Astrocyte (in vitro differentiated cells and primary cell): ENCODE measurements at regions not wholly inside any gene's neighbourhood (a gene's known extent, or its start where the extent isn't known, plus 50 kb on each side); places are given as distances from the start of the nearest gene placed in this dataset.

Source experiments
- DNase-seq: peaks from one replicate; pipeline ENCODE4 v3.0.0-alpha.2; 2010; ENCODE audit warnings: low read depth
- FAIRE-seq: peaks from 2 replicates; lab custom pipeline; 2011; peaks lifted over from hg19 to GRCh38; lab: Jason Lieb, UNC
- H2AFZ ChIP-seq: 2 replicates; pipeline ENCODE4 v1.6.0; 2012; ENCODE audit warnings: low read depth, low read length, inconsistent platforms
- H3K27ac ChIP-seq: 2 replicates; pipeline ENCODE4 v1.5.1; 2011; ENCODE audit warnings: low read depth, low read length, inconsistent platforms
- H3K27me3 ChIP-seq: 2 replicates; pipeline ENCODE4 v1.6.0; 2011; ENCODE audit warnings: low read length, inconsistent platforms; ENCODE audit not compliant: insufficient read depth
- H3K36me3 ChIP-seq: 2 replicates; pipeline ENCODE4 v1.5.1; 2011; ENCODE audit warnings: low read length, inconsistent platforms; ENCODE audit not compliant: insufficient read depth
- H3K4me1 ChIP-seq: 2 replicates; pipeline ENCODE4 v1.5.1; 2011; ENCODE audit warnings: low read length, inconsistent platforms; ENCODE audit not compliant: insufficient read depth
- H3K4me2 ChIP-seq: 2 replicates; pipeline ENCODE4 v1.6.0; 2012; ENCODE audit warnings: low read length, inconsistent platforms
- H3K4me3 ChIP-seq: 2 replicates; pipeline ENCODE4 v1.5.1; 2011; ENCODE audit warnings: low read depth, mild to moderate bottlenecking, low read length, inconsistent platforms; ENCODE audit not compliant: insufficient read depth
- H3K79me2 ChIP-seq: 2 replicates; pipeline ENCODE4 v1.6.0; 2012; ENCODE audit warnings: mild to moderate bottlenecking, low read length, inconsistent platforms; ENCODE audit not compliant: insufficient read depth
- H3K9ac ChIP-seq: 2 replicates; pipeline ENCODE4 v1.6.0; 2012; ENCODE audit warnings: mild to moderate bottlenecking, low read length, inconsistent platforms
- H3K9me3 ChIP-seq: 2 replicates; pipeline ENCODE4 v1.5.1; 2012; ENCODE audit warnings: low read depth, mild to moderate bottlenecking, low read length, inconsistent platforms; ENCODE audit not compliant: insufficient read depth
- H4K20me1 ChIP-seq: 2 replicates; pipeline ENCODE4 v1.6.0; 2012; ENCODE audit warnings: low read length, inconsistent platforms; ENCODE audit not compliant: insufficient read depth
- H3K27ac Mint-ChIP-seq: one replicate; pipeline ENCODE4 v1.8.0; 2021; ENCODE audit warnings: mild to moderate bottlenecking, mixed read lengths; ENCODE audit not compliant: unreplicated experiment
- H3K27me3 Mint-ChIP-seq: one replicate; pipeline ENCODE4 v1.8.0; 2021; ENCODE audit warnings: low read depth, mixed read lengths; ENCODE audit not compliant: unreplicated experiment
- H3K36me3 Mint-ChIP-seq: one replicate; pipeline ENCODE4 v1.8.0; 2021; ENCODE audit warnings: low read depth, mixed read lengths; ENCODE audit not compliant: unreplicated experiment
- H3K4me1 Mint-ChIP-seq: one replicate; pipeline ENCODE4 v1.8.0; 2021; ENCODE audit warnings: low read depth, mixed read lengths; ENCODE audit not compliant: unreplicated experiment
- H3K4me3 Mint-ChIP-seq: one replicate; pipeline ENCODE4 v1.8.0; 2021; ENCODE audit warnings: mild to moderate bottlenecking, moderate library complexity, mixed read lengths; ENCODE audit not compliant: unreplicated experiment
- H3K9me3 Mint-ChIP-seq: one replicate; pipeline ENCODE4 v1.8.0; 2021; ENCODE audit warnings: mild to moderate bottlenecking, mixed read lengths; ENCODE audit not compliant: unreplicated experiment
- EZH2 ChIP-seq: IDR thresholded peaks from 2 replicates; pipeline ENCODE4 v1.6.1; 2012; ENCODE audit warnings: mild to moderate bottlenecking, low read length, inconsistent platforms; ENCODE audit not compliant: insufficient read depth
- TF ChIP-seq, protein P1 (sequence below): IDR thresholded peaks from 2 replicates; pipeline ENCODE4 v1.5.1; 2011; ENCODE audit warnings: low read depth, mild to moderate bottlenecking, inconsistent platforms, low read length, moderate library complexity; ENCODE audit not compliant: insufficient read depth

DNA sequence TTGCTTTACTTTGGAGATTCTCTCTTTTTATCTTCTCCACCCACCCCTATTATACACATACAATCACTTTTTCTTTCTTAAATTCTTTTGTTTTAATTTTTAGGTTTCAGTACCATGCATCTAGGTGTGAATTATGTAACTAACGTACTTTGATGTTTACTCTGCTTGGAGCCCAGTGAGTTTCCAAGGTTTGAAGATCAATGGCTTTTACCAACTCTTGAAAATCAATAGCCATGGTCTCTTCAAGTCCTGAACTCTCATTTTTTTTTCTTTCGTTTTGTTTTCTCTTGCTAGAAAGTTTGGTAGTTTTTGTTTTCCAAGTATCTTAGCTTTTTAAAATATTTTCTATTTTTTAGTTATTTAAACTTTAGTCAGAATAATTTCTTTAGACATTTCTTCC, 417.2 kb downstream of the ZBBX start:
- Histone ChIP-seq H3K27me3 (no peaks in the 10 kb centered on the region), H3K4me1 (no peaks in the 10 kb centered on the region), H3K36me3 (no peaks in the 10 kb centered on the region), H3K4me3 (no peak overlapping the region), H2AFZ (no peak overlapping the region), H3K9ac (no peak overlapping the region), H3K4me2 (no peak overlapping the region), H3K27ac (no peak overlapping the region), H3K9me3 (no peaks in the 10 kb centered on the region), H3K79me2 (no peaks in the 10 kb centered on the region), H4K20me1 (no peaks in the 10 kb centered on the region)
- H3K27me3 Mint-ChIP-seq, result no peaks in the 10 kb centered on the region
- H3K36me3 Mint-ChIP-seq, result no peaks in the 10 kb centered on the region
- H3K4me3 Mint-ChIP-seq, result no peak overlapping the region
- no peaks in the 10 kb centered on the region for H3K9me3 Mint-ChIP-seq
- TF ChIP-seq, protein P1, sequence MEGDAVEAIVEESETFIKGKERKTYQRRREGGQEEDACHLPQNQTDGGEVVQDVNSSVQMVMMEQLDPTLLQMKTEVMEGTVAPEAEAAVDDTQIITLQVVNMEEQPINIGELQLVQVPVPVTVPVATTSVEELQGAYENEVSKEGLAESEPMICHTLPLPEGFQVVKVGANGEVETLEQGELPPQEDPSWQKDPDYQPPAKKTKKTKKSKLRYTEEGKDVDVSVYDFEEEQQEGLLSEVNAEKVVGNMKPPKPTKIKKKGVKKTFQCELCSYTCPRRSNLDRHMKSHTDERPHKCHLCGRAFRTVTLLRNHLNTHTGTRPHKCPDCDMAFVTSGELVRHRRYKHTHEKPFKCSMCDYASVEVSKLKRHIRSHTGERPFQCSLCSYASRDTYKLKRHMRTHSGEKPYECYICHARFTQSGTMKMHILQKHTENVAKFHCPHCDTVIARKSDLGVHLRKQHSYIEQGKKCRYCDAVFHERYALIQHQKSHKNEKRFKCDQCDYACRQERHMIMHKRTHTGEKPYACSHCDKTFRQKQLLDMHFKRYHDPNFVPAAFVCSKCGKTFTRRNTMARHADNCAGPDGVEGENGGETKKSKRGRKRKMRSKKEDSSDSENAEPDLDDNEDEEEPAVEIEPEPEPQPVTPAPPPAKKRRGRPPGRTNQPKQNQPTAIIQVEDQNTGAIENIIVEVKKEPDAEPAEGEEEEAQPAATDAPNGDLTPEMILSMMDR, result no peak
- TF ChIP-seq EZH2, result no peak
- DNase-seq (no peak), FAIRE-seq (no peak)
- H3K27ac Mint-ChIP-seq, result no peak overlapping the region
- no peaks in the 10 kb centered on the region for H3K4me1 Mint-ChIP-seq

DNA sequence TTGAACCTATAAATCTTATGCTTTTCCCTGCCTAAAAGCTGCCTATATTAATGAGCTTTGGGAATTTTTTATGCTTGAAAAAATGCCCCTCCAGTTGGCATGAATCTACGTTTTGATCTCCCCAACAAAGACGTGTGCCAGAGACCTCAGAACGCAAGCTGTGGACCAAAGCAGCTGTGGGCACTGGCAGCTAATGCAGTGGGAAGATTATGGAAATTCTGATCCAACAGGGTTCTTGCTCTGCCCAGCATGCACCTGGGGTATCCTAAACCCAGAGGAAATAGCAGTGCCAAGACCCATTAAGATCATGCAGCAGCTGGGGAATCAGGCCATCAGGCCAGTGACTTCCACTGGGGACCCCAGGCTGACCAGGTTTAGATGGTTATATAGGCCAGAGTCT, 423.0 kb downstream of the ZBBX start:
- Mint-ChIP-seq H3K27me3 (no peaks in the 10 kb centered on the region), H3K4me3 (no peak overlapping the region), H3K27ac (no peak overlapping the region), H3K4me1 (peaks cover 2% of the 10 kb centered on the region), H3K9me3 (peaks cover 3% of the 10 kb centered on the region), H3K36me3 (no peaks in the 10 kb centered on the region)
- no peak overlapping the region for H2AFZ ChIP-seq
- FAIRE-seq, result no peak
- no peak overlapping the region for H3K4me2 ChIP-seq
- TF ChIP-seq, protein P1, result no peak
- no peak for TF ChIP-seq EZH2
- H3K36me3 ChIP-seq, result no peaks in the 10 kb centered on the region
- H3K27ac ChIP-seq, result no peak overlapping the region
- no peaks in the 10 kb centered on the region for H3K9me3 ChIP-seq
- no peak overlapping the region for H3K4me3 ChIP-seq
- H3K79me2 ChIP-seq, result no peaks in the 10 kb centered on the region
- no peak for DNase-seq
- H4K20me1 ChIP-seq, result no peaks in the 10 kb centered on the region
- H3K9ac ChIP-seq, result no peak overlapping the region
- H3K4me1 ChIP-seq, result no peaks in the 10 kb centered on the region
- H3K27me3 ChIP-seq, result no peaks in the 10 kb centered on the region

DNA sequence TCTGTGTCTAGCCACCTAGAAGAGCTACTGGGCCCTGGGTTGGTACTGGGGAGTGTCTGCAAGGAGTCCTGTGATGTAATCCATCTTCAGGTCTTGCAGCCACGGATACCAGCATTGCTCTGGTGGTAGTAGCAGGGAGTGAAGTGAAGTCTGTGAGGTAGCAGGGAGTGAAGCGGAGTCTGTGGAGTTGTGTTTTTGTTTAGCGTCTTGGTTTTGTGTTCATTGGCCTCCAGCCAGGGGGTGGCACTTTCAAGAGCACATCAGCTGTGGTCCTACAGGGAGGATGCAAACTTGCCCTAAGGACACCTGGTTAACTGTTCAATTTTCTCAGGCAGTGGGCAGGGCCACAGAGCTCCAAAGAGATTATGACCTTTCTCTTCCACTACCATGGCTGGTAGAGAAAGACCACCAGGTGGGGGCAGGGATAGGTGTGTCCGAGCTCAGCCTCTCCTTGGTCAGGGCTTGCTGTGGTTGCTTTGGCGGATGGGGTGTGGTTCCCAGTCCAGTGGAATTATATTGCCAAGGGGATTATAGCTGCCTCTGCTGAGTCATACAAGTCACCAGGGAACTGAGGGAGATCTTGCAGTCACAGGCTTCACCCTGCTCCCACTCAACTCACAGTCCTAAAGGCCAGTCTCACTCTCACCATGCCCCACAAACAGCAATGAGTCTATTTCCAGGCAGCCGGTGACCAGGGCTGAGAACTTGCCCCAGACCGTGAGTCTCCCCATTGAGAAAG, 424.7 kb downstream of the ZBBX start:
- H3K27me3 ChIP-seq, result no peaks in the 10 kb centered on the region
- H4K20me1 ChIP-seq, result no peaks in the 10 kb centered on the region
- FAIRE-seq, result no peak
- H3K9ac ChIP-seq, result no peak overlapping the region
- no peak for DNase-seq
- H3K4me2 ChIP-seq, result no peak overlapping the region
- peaks cover 2% of the 10 kb centered on the region for H3K4me1 Mint-ChIP-seq
- no peak overlapping the region for H3K4me3 ChIP-seq
- H3K4me1 ChIP-seq, result no peaks in the 10 kb centered on the region
- peaks cover 3% of the 10 kb centered on the region for H3K9me3 Mint-ChIP-seq
- no peaks in the 10 kb centered on the region for H3K27me3 Mint-ChIP-seq
- H3K79me2 ChIP-seq, result no peaks in the 10 kb centered on the region
- TF ChIP-seq EZH2, result no peak
- TF ChIP-seq, protein P1, result no peak
- H3K9me3 ChIP-seq, result no peaks in the 10 kb centered on the region
- no peak overlapping the region for H3K27ac Mint-ChIP-seq
- no peaks in the 10 kb centered on the region for H3K36me3 Mint-ChIP-seq
- no peak overlapping the region for H3K27ac ChIP-seq
- H3K36me3 ChIP-seq, result no peaks in the 10 kb centered on the region
- no peak overlapping the region for H3K4me3 Mint-ChIP-seq
- no peak overlapping the region for H2AFZ ChIP-seq
